HG03432 (cell line): ENCODE measurements at regions not wholly inside any gene's neighbourhood (a gene's known extent, or its start where the extent isn't known, plus 50 kb on each side); places are given as distances from the start of the nearest gene placed in this dataset.

ENCODE experiments used
- ATAC-seq: cut with Tn5 transposase; IDR thresholded peaks from one replicate; pipeline ENCODE4 v1.9.1; 2021; ENCODE audit warnings: mild to moderate bottlenecking, moderate library complexity; ENCODE audit not compliant: unreplicated experiment

DNA sequence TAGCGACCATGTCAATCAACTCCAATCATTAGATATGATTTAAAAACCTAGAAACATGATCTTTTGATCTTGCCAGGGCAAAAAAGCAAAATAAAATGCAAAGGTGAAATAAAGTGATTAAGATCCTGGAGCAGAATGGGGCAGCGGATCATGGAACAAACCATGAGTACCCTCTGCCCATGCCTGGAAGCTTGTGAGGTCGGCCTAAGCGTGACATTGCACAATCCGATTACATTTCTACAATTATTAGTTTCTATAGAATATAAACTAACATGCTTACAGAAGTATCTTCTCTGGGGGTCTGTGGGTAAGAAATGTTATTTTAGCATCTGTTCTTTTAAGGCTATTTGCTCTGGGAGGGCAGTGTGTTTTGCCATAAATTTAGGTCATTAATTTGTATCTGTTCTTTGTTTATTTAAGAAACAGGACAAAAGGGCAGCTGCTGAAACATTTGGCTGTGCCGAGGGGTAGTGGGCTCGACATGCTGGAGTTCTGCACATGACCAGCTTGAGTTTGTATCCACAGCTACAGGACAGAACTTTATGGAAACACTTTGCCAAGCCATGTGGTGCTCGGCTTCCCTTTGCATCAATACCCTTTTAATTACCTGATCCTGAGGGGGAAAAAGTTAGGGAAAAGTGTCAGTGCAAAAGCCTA, 55.9 kb downstream of the ZBTB18 start:
- no peak for ATAC-seq

DNA sequence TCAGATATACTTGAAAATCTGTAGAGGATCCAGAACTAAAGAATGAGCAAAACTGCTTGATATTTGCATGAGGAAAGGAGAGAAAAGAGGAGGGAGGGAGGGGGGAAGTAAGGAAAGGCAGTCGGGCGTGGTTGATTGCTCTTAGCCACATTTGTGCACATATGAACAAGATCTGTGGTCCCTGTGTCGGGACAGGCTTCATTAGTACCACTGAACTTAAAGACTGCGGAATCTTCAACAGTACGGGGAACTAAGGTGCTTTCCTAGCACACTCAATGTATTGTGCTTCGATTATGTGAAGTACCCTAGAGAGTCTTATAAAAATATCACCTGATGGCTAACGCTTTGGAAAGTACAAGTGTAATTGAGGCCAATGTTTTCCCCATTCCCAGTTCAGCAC, 59.9 kb downstream of the ZBTB18 start:
- peak; percentile 53 for ATAC-seq

DNA sequence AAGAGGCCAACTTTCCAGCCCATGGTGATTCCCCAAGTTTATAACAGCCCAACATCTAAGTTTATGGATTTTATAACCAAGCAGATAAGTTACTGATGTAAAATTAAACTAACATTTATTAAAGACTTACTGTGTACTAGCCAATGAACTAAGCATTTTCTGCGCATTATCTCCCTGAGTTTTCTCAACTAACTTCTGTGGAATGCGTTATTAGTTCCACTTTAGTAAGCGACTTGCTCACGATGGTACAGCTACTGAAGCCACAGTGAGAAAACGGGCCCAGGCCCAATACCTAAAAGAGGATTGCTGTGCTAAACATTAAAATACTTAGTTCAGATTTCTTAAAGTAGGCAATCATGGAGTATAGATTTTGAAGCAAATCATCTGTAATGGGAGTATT, 61.0 kb downstream of the ZBTB18 start:
- ATAC-seq = no peak

DNA sequence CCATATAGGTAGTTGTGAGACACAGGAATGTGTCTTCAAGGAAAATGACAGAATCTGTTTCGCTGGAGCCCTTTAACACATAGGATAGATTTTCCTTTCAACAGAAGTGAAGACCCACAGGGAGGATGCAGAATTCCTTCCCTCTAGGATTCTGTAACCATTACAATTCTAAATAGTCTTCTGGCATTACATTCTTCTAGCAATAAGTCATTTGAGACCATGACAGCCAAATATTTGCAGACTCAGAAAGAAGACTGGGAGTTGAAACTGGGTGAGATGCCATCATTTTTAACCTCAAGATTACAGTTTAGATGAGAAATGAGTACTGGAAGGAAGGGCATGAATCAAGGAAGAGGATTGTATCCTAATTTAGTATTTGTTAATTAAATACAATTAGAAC, 61.6 kb downstream of the ZBTB18 start:
- ATAC-seq = no peak

DNA sequence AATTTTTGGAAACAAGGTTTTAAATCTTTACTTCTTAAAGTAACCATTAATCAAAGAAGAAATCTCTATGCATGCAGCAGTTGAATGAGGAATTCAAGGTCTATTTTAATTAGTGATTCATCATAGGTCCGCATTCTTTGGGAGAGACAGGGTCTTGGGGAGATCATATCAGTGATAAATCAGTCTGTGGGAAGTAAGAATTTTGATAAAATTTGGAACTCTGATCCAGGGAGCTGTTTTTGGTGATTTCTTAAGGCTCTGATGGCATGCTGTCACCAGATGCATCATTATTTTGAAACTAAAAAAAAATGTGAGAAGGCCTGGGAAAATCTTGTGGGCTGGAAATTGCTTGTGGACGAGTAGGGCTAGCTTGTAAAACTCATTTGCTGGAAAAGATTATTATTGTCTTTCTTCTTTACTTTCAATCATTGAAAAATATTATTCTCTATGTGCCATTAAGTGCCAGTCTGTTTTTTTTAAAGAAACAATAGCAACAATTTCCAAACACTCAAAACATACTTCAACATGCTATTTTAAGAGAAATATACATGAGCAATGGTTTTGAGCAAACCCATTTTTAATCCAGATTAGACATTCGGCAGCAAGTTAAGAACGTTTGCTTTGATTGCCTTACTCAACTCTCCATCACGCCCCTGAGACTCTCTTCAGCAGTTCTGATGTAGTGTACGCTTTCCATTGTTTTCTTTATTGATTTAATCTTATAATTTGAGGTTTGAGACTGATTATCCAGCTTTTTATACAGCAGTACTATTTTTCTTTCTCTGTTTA, 62.6 kb downstream of the ZBTB18 start:
- ATAC-seq = no peak

DNA sequence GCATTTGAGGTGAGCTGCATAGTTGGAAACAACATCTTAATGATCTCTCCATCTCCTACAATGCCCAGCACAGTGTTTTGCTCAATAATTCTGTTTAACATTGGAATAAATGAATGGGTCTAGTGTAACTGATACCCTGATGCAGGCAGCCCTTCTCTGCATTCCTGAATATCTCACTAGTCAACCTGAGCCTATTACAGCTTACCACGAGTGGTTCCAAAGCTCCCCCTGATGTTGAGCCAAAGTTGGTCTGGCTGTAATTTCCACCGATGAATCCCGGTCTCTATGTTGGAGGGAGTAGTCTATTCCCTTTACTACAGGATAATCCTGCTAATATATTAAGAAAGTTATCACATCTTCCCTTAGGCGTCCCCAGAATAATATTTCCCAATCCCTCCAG, 63.8 kb downstream of the ZBTB18 start:
- ATAC-seq = no peak

DNA sequence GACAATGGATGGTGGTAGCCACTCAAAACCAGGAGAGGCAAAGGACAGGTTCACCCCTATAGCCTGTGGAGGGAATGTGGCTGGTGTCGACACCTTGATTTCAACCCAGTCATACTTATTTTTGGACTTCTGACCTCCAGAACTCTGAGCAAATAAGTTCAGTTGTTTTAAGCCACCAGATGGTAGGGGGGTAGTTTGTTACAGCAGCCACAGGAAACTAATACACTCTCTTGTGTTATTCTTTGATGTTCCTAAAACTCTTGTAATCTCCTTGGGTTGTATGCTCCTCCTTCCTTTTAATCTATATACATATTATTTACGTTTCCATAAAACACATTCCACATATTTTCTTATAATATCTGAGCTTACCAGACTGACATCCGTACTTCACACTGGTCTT, 65.9 kb downstream of the ZBTB18 start:
- no peak for ATAC-seq

DNA sequence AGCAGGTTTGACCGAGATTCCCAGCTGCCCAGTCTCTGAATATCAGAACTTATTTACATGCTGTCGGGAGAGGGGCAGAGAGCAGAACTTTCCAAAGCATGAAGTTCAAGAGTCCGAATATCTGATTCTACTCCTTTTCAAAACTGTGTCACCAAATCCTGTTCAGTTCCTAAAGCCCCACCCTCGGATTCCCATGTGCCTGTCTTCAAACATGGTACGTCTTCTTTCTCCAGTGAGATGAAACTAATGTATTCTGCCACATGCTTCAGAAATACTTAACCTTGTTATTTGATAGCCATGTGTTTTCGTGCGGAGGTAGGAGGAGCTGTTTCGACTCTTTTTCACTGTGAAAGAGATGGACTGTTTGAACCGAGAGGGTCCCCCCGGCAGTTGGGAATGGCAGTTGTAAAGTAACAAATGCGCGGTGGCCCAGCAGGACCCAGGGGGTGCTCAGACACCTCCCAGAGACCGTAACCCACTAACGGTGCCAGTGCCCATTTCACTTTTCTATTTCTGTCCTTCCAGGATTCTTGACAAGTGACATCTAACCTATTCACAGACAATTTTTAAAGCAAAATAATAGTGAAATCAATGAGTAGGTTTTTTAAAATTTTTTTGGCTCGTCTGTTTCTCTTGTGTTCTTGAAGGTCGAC, 67.2 kb downstream of the ZBTB18 start:
- no peak for ATAC-seq

DNA sequence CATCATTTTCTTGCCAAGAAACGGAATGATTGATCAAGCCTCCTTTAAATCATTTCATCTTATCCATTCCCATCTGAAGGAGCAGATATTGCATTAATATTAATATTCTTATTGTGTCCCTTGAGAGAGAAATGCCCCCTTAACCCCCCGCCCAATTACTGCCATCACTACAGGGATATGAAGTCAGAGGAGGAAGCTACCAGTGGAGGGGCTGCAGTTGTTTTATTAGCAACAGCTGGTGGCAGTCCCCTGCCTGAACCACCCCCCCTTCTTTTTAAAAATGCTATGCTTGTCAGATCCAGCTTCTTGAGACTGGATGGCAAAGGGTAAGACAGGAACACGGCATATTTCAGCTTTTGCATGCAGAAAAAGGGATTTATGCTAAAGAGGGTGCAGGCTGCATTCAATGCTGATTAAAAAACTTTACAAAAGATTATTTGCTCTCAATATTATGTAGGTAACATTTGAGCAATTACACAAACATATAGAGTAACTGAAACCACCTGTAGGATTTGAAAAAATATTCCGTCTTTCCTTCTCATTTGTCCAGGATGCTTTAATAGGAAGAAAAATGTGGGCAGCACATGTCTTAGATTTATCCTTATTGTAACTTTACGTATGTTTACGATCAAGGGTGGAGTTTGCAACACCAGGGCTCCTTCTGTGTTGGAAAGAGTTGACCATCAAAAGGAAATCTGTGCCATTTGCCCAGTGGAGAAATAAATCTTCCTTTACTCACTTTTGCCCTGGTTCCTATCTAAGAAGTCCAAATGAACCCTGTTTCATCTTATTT, 77.7 kb downstream of the ZBTB18 start:
- no peak for ATAC-seq

DNA sequence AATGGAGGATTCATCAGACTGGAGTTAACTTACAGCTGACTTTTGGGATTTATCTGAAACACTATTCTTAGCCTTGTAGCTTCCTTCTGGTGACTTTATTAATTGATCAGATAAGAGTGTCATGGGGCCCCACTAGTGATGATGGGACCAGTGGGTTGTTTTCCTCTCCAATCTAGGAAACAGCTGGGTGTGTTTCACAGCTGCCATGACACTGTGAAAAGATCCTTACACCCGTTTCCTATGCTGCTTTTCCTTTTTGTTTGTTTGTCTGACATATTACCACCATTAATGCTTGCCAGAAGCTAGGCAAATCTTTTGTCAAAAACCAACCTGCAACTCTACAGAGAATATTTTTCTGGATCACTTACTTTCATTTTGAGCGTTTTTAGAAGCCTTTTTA, 86.2 kb downstream of the ZBTB18 start:
- ATAC-seq = no peak

DNA sequence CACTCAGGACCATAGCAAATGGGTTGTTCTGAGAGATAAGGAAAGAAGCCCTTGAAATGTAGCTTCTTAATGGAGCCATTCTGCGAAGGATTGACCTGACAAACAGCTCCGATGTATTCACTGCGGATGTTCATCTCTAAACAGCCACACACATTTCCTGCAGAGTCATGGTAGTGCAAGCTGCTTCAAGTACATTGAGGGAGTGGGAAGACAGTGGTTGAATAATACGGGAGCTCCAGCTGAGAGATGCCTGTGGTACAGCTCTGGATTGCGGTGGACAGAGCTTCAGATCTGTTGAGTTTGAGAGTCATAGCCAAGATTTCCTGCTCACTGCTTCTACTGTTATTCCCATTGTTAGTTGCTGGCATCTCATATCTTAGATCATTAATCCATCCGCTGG, 86.6 kb downstream of the ZBTB18 start:
- ATAC-seq = no peak

DNA sequence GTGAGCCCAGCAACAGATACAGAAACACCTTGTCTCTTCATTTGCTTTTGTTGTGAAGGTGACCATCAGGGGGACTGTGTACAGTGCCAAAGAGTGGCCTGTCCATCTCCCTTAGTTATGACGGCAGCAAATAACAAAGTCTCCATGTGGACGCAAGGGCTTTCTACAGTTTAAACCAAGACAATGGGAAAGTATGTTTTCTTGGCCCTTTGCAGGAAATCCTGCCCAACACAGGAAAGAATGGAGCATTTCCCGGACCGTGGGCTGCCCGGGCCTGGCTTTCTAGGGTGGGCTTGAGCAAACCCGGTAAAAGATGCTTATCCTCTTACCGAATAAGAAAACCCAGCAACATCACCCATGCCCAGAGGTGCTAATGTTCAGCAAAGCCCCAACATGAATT, 87.3 kb downstream of the ZBTB18 start:
- ATAC-seq = no peak

DNA sequence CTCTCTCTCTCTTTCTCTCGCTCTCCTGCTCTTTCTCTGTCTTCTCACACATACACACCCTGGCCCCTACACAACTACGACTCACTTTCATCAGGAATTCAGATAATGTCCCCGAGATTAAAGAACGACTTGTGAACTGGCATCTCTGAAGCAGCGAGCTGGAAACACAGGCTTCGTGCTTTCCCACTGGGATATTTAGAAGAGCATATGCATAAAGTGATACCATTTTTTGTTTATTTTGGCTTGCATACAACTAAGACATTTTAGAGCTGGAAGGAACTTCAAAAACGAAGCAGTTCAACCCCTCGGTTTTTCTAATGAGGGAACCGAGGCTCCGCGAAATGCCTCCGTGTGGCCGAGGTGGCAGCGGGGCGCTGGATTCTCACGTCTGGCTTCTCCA, 88.6 kb downstream of the ZBTB18 start:
- no peak for ATAC-seq

DNA sequence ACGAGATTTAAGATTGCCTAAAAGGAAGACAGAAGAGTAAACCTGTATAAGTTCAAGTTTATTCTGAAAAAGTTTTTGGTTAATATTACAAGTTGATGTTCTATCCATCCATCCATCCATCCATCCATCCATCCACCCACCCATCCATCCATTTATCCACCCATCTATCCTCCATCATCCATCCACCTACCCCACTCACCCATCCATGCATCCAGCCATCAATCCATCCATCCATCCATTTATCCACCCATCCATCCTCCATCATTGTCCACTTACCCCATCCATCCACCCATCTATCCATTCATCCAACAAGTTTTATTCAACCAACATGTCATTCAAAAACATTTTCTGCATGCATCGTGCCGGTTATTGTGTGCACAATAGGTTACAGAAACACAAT, 89.3 kb downstream of the ZBTB18 start:
- ATAC-seq = no peak

DNA sequence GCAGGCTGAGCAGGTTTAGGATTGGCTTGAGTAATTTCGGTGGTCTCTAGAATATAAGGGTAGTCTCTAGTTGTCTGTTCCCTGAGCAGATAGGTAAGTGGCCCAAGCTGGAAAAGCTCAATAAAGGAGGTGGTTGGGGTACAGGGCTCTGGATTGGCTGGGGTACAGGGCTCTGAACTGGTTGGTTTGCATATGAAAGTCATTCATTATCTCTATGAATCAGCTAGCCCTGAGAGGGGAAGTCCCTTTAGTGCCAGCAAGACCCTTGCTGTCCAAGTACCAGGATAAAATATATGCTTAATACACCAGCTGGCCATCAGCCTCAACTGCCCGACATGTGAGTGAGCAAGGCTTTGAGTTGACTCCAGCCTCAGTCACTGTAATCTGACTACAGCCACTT, 93.0 kb downstream of the ZBTB18 start:
- ATAC-seq = no peak

DNA sequence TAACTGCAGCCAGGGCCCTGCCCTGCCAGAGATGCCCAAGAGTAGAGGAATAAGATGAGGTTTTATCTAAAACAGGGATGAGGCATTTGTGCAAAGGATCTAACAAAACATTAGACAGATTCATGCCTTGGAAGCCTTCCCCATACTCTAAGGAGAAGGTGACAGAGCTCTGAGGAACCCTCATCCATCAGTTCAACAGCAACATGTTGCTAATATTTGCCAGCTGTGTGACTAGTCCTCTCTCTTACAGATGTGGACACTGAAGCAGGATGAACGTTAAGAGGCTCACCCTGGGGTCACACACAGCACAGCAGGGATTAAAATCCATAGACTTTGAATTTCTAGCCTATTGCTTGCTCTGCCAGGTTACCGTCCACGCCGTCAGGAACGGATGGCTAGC, 99.0 kb downstream of the ZBTB18 start:
- ATAC-seq = no peak

DNA sequence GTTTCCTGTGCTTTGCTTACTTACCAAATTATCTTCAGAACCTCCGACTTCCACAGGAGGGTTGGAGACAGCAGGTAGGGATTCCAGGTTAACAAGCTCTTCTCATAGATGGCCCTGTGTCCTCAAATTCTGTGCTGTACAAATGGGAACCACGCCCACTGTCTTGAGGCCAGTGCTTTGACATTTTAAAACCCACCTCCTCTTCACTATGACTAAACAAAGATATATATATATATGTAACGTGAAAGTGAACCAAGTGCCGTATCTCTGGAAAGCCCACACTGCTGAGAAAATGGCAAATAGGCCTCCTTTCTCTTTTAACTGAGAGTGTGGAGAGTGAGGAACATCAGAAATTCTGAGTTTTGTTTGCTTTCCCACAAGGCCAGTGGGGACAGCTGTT, 99.6 kb downstream of the ZBTB18 start:
- ATAC-seq = no peak

DNA sequence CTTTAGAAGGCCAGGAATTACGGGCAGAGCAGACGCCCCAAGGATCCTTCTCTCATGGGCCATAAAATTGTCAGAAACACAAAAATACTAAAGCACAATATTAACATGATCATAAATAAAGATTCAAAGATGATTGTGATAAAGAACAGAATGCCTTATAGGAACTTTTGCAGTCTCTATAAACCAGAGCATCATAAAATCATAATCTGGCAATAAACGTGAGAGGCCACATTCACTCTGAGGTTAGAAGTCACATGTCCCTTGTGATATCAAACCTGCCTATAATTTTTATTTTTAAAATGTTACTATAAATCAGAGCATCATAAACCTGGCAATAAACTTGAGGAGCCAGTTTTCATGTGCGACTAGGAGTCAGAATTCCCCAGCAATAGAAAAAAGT, 100.5 kb downstream of the ZBTB18 start:
- ATAC-seq = no peak

DNA sequence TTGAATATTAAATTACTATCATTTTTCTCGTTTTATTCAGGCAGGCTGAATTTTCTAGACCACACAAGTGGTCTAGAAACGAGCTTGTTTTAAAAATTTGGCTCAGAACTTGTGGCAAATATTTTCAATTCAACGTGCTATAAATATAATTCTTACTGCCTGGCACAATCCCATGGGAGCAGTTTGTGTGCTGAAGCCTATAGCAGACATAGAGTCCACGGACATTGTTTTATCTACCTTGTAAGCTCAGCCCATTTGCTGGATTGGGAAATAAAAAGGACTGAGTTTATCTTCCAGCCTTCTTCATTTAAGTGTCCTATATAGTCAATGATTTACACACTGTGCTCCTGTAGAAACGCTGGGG, 103.4 kb downstream of the ZBTB18 start:
- no peak for ATAC-seq

DNA sequence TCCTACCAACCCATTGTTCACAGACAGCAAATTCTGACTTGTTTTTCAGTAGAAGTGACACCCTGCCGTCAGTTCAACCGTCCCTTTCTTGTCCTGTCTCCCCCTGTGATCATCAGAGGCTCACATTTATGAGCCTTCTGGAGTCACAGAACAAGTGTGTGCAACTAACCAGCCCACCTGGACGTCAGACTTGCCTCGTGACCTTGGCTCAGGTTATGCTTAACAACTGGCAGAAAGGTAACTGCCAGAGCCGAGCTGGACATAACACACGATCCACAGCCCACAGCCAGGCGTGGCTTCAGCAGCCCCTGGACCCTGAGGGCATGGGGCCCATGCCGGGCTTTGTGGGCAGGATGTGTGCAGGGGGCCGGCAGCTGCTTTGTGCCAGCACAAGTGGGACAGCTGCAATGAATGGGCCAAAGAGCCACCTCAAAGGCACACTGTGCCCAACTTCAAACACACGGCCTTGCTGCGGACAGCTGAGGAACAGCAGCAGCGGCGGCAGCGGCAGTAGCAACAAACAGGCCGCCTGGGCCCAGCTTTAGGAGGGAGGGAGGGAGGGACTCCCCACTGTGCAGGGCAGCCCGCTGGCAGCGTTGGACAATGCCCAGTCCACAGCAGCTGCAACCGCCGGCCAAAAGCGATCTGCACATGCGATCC, 103.9 kb downstream of the ZBTB18 start:
- ATAC-seq = no peak

DNA sequence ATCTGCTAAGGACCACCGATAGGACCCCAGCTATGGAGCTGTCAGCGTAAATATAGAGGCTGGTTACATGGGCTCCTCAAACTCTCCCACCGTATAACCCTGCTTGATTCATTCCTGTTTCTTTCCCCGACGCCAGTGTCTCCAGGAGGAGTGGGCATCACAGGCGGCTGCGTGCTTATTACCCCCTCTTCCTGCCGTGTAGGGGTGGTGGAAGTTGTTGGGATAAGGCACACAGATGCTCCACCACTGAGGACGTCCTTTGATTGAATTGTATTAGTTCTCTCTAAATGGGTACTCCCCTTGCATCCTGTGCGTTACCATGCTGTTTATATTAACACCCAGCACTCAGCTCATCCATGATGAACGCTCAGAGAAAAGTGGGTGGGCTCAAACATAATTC, 104.6 kb downstream of the ZBTB18 start:
- ATAC-seq = no peak
